Smooth muscle cell (in vitro differentiated cells): ENCODE measurements at regions not wholly inside any gene's neighbourhood (a gene's known extent, or its start where the extent isn't known, plus 50 kb on each side); places are given as distances from the start of the nearest gene placed in this dataset.

ENCODE experiments used
- DNase-seq: peaks from one replicate; lab custom pipeline; 2025; ENCODE audit not compliant: unreplicated experiment; lab: John Stamatoyannopoulos, UW
- H2AFZ ChIP-seq: fragments of 200-600 bp; sonication (generic); 2 replicates; pipeline ENCODE4 v1.6.0; 2016; ENCODE audit warnings: antibody characterized with exemption, low read depth, mild to moderate bottlenecking
- H3F3A ChIP-seq: fragments of 200-600 bp; sonication (generic); 2 replicates; pipeline ENCODE4 v1.6.0; 2017; ENCODE audit warnings: antibody characterized with exemption, low read depth
- H3K27ac ChIP-seq: fragments of 200-600 bp; sonication (generic); 2 replicates; pipeline ENCODE4 v1.5.1; 2016; ENCODE audit warnings: low read depth, mild to moderate bottlenecking
- H3K27me3 ChIP-seq: fragments of 200-600 bp; sonication (generic); 2 replicates; pipeline ENCODE4 v1.6.1; 2016; ENCODE audit warnings: low read depth, mild to moderate bottlenecking
- H3K36me3 ChIP-seq: fragments of 200-600 bp; sonication (generic); 2 replicates; pipeline ENCODE4 v1.5.1; 2016; ENCODE audit warnings: low read depth
- H3K4me1 ChIP-seq: fragments of 200-600 bp; sonication (generic); 2 replicates; pipeline ENCODE4 v1.5.1; 2016; ENCODE audit warnings: low read depth
- H3K4me2 ChIP-seq: fragments of 200-600 bp; sonication (generic); 2 replicates; pipeline ENCODE4 v1.6.0; 2016; ENCODE audit warnings: mild to moderate bottlenecking
- H3K4me3 ChIP-seq: fragments of 200-600 bp; sonication (generic); 2 replicates; pipeline ENCODE4 v1.5.1; 2016; ENCODE audit warnings: mild to moderate bottlenecking
- H3K79me2 ChIP-seq: fragments of 200-600 bp; sonication (generic); 2 replicates; pipeline ENCODE4 v1.6.0; 2016; ENCODE audit warnings: low read depth, mild to moderate bottlenecking
- H3K9ac ChIP-seq: fragments of 200-600 bp; sonication (generic); 2 replicates; pipeline ENCODE4 v1.6.0; 2016; ENCODE audit warnings: low read depth
- H3K9me3 ChIP-seq: fragments of 200-600 bp; sonication (generic); replicated peaks from 2 replicates; pipeline ENCODE4 v1.5.1; 2016; ENCODE audit warnings: low read depth
- H4K20me1 ChIP-seq: fragments of 200-600 bp; sonication (generic); 2 replicates; pipeline ENCODE4 v1.6.0; 2016; ENCODE audit warnings: low read depth
- WGBS: methylation state at CpG from one replicate; pipeline ENCODE4 v1.1.7; 2016; ENCODE audit warnings: low lambda C conversion rate; 5-methylcytosine and 5-hydroxymethylcytosine counted together
- TF ChIP-seq, protein P1 (sequence below): fragments of 200-600 bp; sonication (generic); IDR thresholded peaks from 2 replicates; pipeline ENCODE4 v1.5.1; 2017; ENCODE audit warnings: borderline replicate concordance, mild to moderate bottlenecking, antibody characterized with exemption; ENCODE audit not compliant: insufficient read depth, poor library complexity, severe bottlenecking

DNA sequence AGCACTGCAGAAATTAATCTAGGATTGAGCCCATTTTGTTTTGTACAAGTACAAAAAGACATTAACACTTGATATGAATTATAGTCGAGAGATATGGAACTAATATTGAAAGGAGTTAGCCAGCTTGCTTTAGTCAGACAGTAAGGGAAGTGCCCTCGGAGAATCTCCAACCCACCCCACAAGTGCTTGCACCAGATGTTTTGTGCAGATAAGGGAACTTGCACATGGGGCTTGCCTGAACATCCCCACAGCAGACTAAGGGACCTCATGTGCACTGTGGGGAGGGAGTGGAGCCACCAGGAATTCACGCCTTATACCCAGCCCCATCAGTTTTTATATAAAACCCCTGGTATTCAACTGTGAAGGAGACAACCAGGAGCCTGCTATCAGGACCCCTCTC, 122.3 kb downstream of the EFHB start:
- Histone ChIP-seq H3K27me3 (no peaks in the 10 kb centered on the region), H3K27ac (no peak overlapping the region), H3K79me2 (no peaks in the 10 kb centered on the region), H3K9me3 (no peaks in the 10 kb centered on the region), H4K20me1 (no peaks in the 10 kb centered on the region), H2AFZ (no peak overlapping the region), H3K4me3 (no peak overlapping the region), H3K36me3 (no peaks in the 10 kb centered on the region), H3K4me1 (no peaks in the 10 kb centered on the region), H3K9ac (no peak overlapping the region), H3F3A (no peaks in the 10 kb centered on the region), H3K4me2 (no peak overlapping the region)
- 72% methylated on average over 3 of the region's 3 CpGs for WGBS
- TF ChIP-seq, protein P1, sequence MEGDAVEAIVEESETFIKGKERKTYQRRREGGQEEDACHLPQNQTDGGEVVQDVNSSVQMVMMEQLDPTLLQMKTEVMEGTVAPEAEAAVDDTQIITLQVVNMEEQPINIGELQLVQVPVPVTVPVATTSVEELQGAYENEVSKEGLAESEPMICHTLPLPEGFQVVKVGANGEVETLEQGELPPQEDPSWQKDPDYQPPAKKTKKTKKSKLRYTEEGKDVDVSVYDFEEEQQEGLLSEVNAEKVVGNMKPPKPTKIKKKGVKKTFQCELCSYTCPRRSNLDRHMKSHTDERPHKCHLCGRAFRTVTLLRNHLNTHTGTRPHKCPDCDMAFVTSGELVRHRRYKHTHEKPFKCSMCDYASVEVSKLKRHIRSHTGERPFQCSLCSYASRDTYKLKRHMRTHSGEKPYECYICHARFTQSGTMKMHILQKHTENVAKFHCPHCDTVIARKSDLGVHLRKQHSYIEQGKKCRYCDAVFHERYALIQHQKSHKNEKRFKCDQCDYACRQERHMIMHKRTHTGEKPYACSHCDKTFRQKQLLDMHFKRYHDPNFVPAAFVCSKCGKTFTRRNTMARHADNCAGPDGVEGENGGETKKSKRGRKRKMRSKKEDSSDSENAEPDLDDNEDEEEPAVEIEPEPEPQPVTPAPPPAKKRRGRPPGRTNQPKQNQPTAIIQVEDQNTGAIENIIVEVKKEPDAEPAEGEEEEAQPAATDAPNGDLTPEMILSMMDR, result no peak
- DNase-seq, result no peak

DNA sequence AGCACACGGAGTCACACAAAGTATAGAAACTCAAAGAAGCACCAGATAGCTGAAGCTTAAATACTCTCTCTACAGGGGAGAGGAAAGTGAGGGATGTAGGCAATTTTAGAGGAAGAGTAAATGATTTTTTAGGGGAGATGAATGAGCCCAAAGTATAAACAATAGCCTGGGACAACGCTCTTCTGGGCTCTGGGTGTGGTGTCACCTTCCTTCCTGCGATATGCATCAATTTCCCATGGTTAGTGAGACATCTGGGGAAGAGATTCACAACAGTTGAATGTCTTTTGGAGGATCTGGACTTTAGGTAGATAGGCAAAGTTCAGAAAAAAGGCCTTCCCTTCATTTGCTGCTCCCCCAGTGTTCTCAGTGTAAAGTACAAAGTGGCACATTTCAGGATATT, 125.2 kb downstream of the EFHB start:
- H3K9ac ChIP-seq, result no peak overlapping the region
- H3K4me2 ChIP-seq, result no peak overlapping the region
- no peaks in the 10 kb centered on the region for H3K9me3 ChIP-seq
- 95% methylated on average over 3 of the region's 3 CpGs for WGBS
- H3F3A ChIP-seq, result no peaks in the 10 kb centered on the region
- no peak overlapping the region for H3K4me3 ChIP-seq
- H3K79me2 ChIP-seq, result no peaks in the 10 kb centered on the region
- H4K20me1 ChIP-seq, result no peaks in the 10 kb centered on the region
- TF ChIP-seq, protein P1, result no peak
- H3K27me3 ChIP-seq, result no peaks in the 10 kb centered on the region
- DNase-seq, result no peak
- no peak overlapping the region for H2AFZ ChIP-seq
- no peak overlapping the region for H3K27ac ChIP-seq
- no peaks in the 10 kb centered on the region for H3K4me1 ChIP-seq
- H3K36me3 ChIP-seq, result no peaks in the 10 kb centered on the region

DNA sequence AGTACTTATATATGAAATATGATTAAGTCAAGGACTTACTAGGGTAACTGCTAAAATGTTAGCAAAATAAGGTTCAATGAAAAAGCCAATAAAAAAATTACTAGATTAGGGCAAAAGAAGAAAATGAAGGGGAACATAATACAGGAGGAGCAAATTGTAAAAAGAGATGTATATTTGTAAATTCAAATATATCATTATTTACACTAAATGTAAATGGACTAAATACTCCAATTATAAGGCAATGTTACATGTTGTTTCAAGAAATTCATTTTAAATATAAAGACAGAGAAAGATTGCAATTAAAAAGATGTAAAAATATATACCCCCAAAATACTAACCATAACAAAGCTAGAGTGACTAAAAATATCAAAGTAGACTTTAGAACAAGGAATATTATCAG, 134.1 kb downstream of the EFHB start:
- Histone ChIP-seq H3K27me3 (no peaks in the 10 kb centered on the region), H3F3A (no peaks in the 10 kb centered on the region), H3K27ac (no peak overlapping the region), H3K9ac (no peak overlapping the region), H3K4me2 (no peak overlapping the region), H2AFZ (no peak overlapping the region), H3K4me1 (no peaks in the 10 kb centered on the region), H4K20me1 (no peaks in the 10 kb centered on the region), H3K36me3 (no peaks in the 10 kb centered on the region), H3K4me3 (no peak overlapping the region), H3K79me2 (no peaks in the 10 kb centered on the region), H3K9me3 (no peaks in the 10 kb centered on the region)
- DNase-seq, result no peak
- TF ChIP-seq, protein P1, result no peak

DNA sequence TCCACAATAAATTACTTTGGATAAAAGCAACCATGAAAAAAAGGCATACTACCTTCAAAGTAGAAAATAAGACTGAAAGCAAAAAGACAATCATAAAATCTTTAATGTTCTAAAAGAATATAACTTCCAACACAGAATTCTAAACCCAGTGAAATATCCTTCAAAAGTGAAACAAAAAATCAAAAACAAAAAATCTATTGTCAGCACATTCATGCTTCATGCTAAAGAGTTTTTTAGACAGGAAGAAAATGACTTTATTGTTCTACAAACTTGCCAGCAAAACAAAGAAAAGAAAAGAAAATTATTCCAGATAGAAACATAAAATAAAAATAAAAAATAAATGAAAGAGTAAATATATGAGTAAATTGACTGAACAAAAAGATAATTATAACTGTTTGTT, 134.9 kb downstream of the EFHB start:
- H3K4me2 ChIP-seq, result no peak overlapping the region
- no peak overlapping the region for H3K9ac ChIP-seq
- no peaks in the 10 kb centered on the region for H3K9me3 ChIP-seq
- no peaks in the 10 kb centered on the region for H3K4me1 ChIP-seq
- DNase-seq, result no peak
- no peaks in the 10 kb centered on the region for H3K36me3 ChIP-seq
- H2AFZ ChIP-seq, result no peak overlapping the region
- no peaks in the 10 kb centered on the region for H3K79me2 ChIP-seq
- H3F3A ChIP-seq, result no peaks in the 10 kb centered on the region
- no peaks in the 10 kb centered on the region for H4K20me1 ChIP-seq
- no peak overlapping the region for H3K4me3 ChIP-seq
- no peaks in the 10 kb centered on the region for H3K27me3 ChIP-seq
- TF ChIP-seq, protein P1, result no peak
- H3K27ac ChIP-seq, result no peak overlapping the region
